GM12878 (cell line): ENCODE measurements at regions not wholly inside any gene's neighbourhood (a gene's known extent, or its start where the extent isn't known, plus 50 kb on each side); places are given as distances from the start of the nearest gene placed in this dataset.

Experiments used
- ATAC-seq: fragments of 200-7000 bp; cut with Tn5 transposase; 3 replicates; pipeline ENCODE4 v1.9.1; 2020; ENCODE audit warnings: mild to moderate bottlenecking, moderate library complexity
- BruUV-seq: library from RNA; stranded (reverse); fragments of 400-500 nt; replicated peaks from 2 replicates; lab custom pipeline; 2021; lab: Mats Ljungman, UMichigan
- CTCF ChIA-PET: fragments of 300-600 bp; sonication (Branson Sonifier 250); formaldehyde crosslinking; extraction: SDS; loops from one replicate; lab custom pipeline; 2021; ENCODE audit warnings: inconsistent platforms; lab: Yijun Ruan, JAX
- POLR2A ChIA-PET: fragments of 350-600 bp; formaldehyde crosslinking; extraction: SDS; loops from one replicate; lab custom pipeline; 2021; ENCODE audit warnings: inconsistent platforms; lab: Charles Lee
- RAD21 ChIA-PET: fragments of 300-600 bp; sonication (Branson Sonifier 250); formaldehyde crosslinking; loops from one replicate; lab custom pipeline; 2023; ENCODE audit warnings: antibody characterized with exemption; ENCODE audit not compliant: unreplicated experiment; lab: Charles Lee
- SMC1A ChIA-PET: fragments of 300-600 bp; sonication (Branson Sonifier 250); formaldehyde crosslinking; loops from one replicate; lab custom pipeline; 2023; ENCODE audit not compliant: unreplicated experiment, uncharacterized antibody; lab: Charles Lee
- DNase-seq: peaks from one replicate; pipeline ENCODE4 v3.0.0-alpha.2; 2011; ENCODE audit warnings: low read depth, low spot score
- FAIRE-seq: peaks from 3 replicates; lab custom pipeline; 2011; peaks lifted over from hg19 to GRCh38; lab: Jason Lieb, UNC
- H2AFZ ChIP-seq: 2 replicates; pipeline ENCODE4 v1.6.0; 2011; ENCODE audit warnings: low read depth, low read length, control low read depth; ENCODE audit not compliant: control insufficient read depth
- H3K27ac ChIP-seq: 2 replicates; pipeline ENCODE4 v1.5.1; 2011; ENCODE audit warnings: control low read depth; ENCODE audit not compliant: control insufficient read depth, insufficient read depth
- H3K27me3 ChIP-seq, 2 experiments: replicated peaks in 1 of 2; 2 replicates each; pipeline versions ENCODE4 v1.6.0 to v1.6.1; 2011; ENCODE audit warnings: low read length in 1 of 2; ENCODE audit not compliant: control insufficient read depth in 2 of 2, insufficient read depth in 2 of 2
- H3K36me3 ChIP-seq, 2 experiments: 2 replicates each; pipeline ENCODE4 v1.5.1; 2011; ENCODE audit warnings: low read length in 1 of 2; ENCODE audit not compliant: control insufficient read depth in 2 of 2, insufficient read depth in 2 of 2
- H3K4me1 ChIP-seq: 2 replicates; pipeline ENCODE4 v1.6.1; 2011; ENCODE audit warnings: mild to moderate bottlenecking, low read length, moderate library complexity, mixed read lengths; ENCODE audit not compliant: control insufficient read depth, insufficient read depth
- H3K4me2 ChIP-seq: 2 replicates; pipeline ENCODE4 v1.6.0; 2011; ENCODE audit warnings: control low read depth; ENCODE audit not compliant: control insufficient read depth, insufficient read depth
- H3K4me3 ChIP-seq: fragments of 200-600 bp; sonication (generic); 2 replicates; pipeline ENCODE4 v1.5.1; 2016
- H3K79me2 ChIP-seq: 2 replicates; pipeline ENCODE4 v1.6.0; 2011; ENCODE audit warnings: low read length; ENCODE audit not compliant: control insufficient read depth, insufficient read depth
- H3K9ac ChIP-seq: 2 replicates; pipeline ENCODE4 v1.8.0; 2011; ENCODE audit warnings: low read length, control low read depth, mixed read lengths; ENCODE audit not compliant: control insufficient read depth, insufficient read depth
- H3K9me3 ChIP-seq: replicated peaks from 3 replicates; pipeline ENCODE4 v1.5.1; 2011; ENCODE audit warnings: mild to moderate bottlenecking, low read length; ENCODE audit not compliant: control insufficient read depth, insufficient read depth
- H4K20me1 ChIP-seq: 2 replicates; pipeline ENCODE4 v1.6.0; 2011; ENCODE audit not compliant: control insufficient read depth, insufficient read depth
- BHLHE40 ChIP-seq, 2 experiments: fragments of 450-650 bp in 1 of 2; IDR thresholded peaks; 2 replicates each; pipeline ENCODE4 v1.6.1; 2011 to 2017; ENCODE audit warnings: low read depth in 2 of 2, borderline replicate concordance in 1 of 2, improper control_type of control experiment in 1 of 2, low read length in 1 of 2, mild to moderate bottlenecking in 1 of 2
- CBFB ChIP-seq: IDR thresholded peaks from 2 replicates; pipeline ENCODE4 v1.6.1; 2016; ENCODE audit warnings: antibody characterized with exemption, low read depth
- CEBPB ChIP-seq, 2 experiments: fragments of 150-350 bp in 1 of 2; IDR thresholded peaks; 2 replicates each; pipeline ENCODE4 v1.6.1; 2012 to 2014; ENCODE audit warnings: low read depth in 2 of 2, low read length in 2 of 2, borderline replicate concordance in 1 of 2, inconsistent platforms in 1 of 2
- FOS ChIP-seq: IDR thresholded peaks from 3 replicates; pipeline ENCODE4 v1.6.1; 2011; ENCODE audit warnings: borderline replicate concordance; ENCODE audit not compliant: insufficient read length; ENCODE audit errors: extremely low read depth
- HDGF ChIP-seq: fragments of 450-650 bp; IDR thresholded peaks from 2 replicates; pipeline ENCODE4 v1.6.1; 2016; ENCODE audit warnings: antibody characterized with exemption
- MYB ChIP-seq: fragments of 150-350 bp; IDR thresholded peaks from 2 replicates; pipeline ENCODE4 v1.6.1; 2014; ENCODE audit warnings: mild to moderate bottlenecking, low read depth, low read length, borderline replicate concordance
- NFYA ChIP-seq: IDR thresholded peaks from 2 replicates; pipeline ENCODE4 v1.6.1; 2011; ENCODE audit warnings: low read depth, mild to moderate bottlenecking, low read length, improper control_type of control experiment, borderline replicate concordance
- NR2C1 ChIP-seq: fragments of 450-650 bp; IDR thresholded peaks from 2 replicates; pipeline ENCODE4 v1.6.1; 2017; ENCODE audit warnings: antibody characterized with exemption, mild to moderate bottlenecking, moderate library complexity
- RAD21 ChIP-seq: IDR thresholded peaks from 2 replicates; pipeline ENCODE4 v1.6.1; 2011; ENCODE audit warnings: mild to moderate bottlenecking, low read depth, low read length, moderate library complexity; ENCODE audit not compliant: insufficient read depth
- RBBP5 ChIP-seq: fragments of 200-600 bp; sonication (generic); conservative IDR thresholded peaks from 2 replicates; pipeline ENCODE4 v1.6.1; 2016
- RCOR1 ChIP-seq: conservative IDR thresholded peaks from 2 replicates; pipeline ENCODE4 v1.6.1; 2012; ENCODE audit warnings: low read depth, low read length, improper control_type of control experiment
- SIN3A ChIP-seq: IDR thresholded peaks from 2 replicates; pipeline ENCODE4 v1.6.1; 2012; ENCODE audit warnings: low read depth, low read length, improper control_type of control experiment
- SRF ChIP-seq, 2 experiments: IDR thresholded peaks; 2 replicates each; pipeline ENCODE4 v1.6.1; 2011; ENCODE audit warnings: low read depth in 2 of 2, low read length in 2 of 2, mild to moderate bottlenecking in 1 of 2, moderate library complexity in 1 of 2
- ZNF384 ChIP-seq: IDR thresholded peaks from 2 replicates; pipeline ENCODE4 v1.6.1; 2012; ENCODE audit warnings: low read depth, mild to moderate bottlenecking, low read length, improper control_type of control experiment, borderline replicate concordance
- ZNF622 ChIP-seq: fragments of 450-650 bp; IDR thresholded peaks from 2 replicates; pipeline ENCODE4 v1.6.1; 2017; ENCODE audit warnings: mild to moderate bottlenecking, inconsistent platforms
- WGBS: methylation state at CpG from one replicate; pipeline ENCODE4 v1.1.6; 2016; ENCODE audit warnings: low lambda C conversion rate; ENCODE audit not compliant: insufficient replicate concordance, insufficient coverage; ENCODE audit errors: missing lambda C conversion rate; 5-methylcytosine and 5-hydroxymethylcytosine counted together
- in situ Hi-C: fragments of 300-500 bp; cut with MboI; formaldehyde crosslinking; loops from 9 replicates; pipeline ENCODE4 v1.14.3; 2018; ENCODE audit warnings: mixed read lengths
- intact Hi-C: fragments of 100-400 bp; cut with micrococcal nuclease; formaldehyde crosslinking; loops from one replicate; pipeline ENCODE4 v1.14.2; 2022; ENCODE audit not compliant: unreplicated experiment
- TF ChIP-seq, protein P1 (sequence below): fragments of 450-650 bp; IDR thresholded peaks from 2 replicates; pipeline ENCODE4 v1.6.1; 2017; ENCODE audit warnings: mild to moderate bottlenecking
- TF ChIP-seq, protein P2 (sequence below): fragments of 450-650 bp; IDR thresholded peaks from 2 replicates; pipeline ENCODE4 v1.6.1; 2016; ENCODE audit warnings: mild to moderate bottlenecking
- TF ChIP-seq, protein P3 (sequence below): IDR thresholded peaks from 2 replicates; pipeline ENCODE4 v1.6.1; 2011; ENCODE audit warnings: low read depth, mild to moderate bottlenecking, low read length, moderate library complexity, borderline replicate concordance; ENCODE audit errors: extremely low read depth

GRCh38 chr16:80029381-80029630 lies 428.8 kb upstream of the MAF start:
- POLR2A ChIA-PET, result no interaction called here

GRCh38 chr16:80028581-80029380 lies 428.2 kb upstream of the MAF start:
- FAIRE-seq, result no peak
- RAD21 ChIA-PET, result no interaction called here
- in situ Hi-C loops, result no loop called here
- TF ChIP-seq CBFB (no peak), FOS (no peak), HDGF (no peak), SRF (IDR thresholded peaks at IDR 0.05; ENCODE audit: low read depth in 2 of 2, low read length in 2 of 2) (no peak), BHLHE40 (IDR thresholded peaks at IDR 0.05; ENCODE audit: borderline replicate concordance in 1 of 2, low read depth in 2 of 2, low read length in 1 of 2) (no peak), CEBPB (IDR thresholded peaks at IDR 0.05; ENCODE audit: borderline replicate concordance in 1 of 2, low read depth in 2 of 2, low read length in 2 of 2) (no peak), ZNF622 (no peak), NR2C1 (no peak), SIN3A (no peak), RBBP5 (no peak)
- TF ChIP-seq, protein P1, sequence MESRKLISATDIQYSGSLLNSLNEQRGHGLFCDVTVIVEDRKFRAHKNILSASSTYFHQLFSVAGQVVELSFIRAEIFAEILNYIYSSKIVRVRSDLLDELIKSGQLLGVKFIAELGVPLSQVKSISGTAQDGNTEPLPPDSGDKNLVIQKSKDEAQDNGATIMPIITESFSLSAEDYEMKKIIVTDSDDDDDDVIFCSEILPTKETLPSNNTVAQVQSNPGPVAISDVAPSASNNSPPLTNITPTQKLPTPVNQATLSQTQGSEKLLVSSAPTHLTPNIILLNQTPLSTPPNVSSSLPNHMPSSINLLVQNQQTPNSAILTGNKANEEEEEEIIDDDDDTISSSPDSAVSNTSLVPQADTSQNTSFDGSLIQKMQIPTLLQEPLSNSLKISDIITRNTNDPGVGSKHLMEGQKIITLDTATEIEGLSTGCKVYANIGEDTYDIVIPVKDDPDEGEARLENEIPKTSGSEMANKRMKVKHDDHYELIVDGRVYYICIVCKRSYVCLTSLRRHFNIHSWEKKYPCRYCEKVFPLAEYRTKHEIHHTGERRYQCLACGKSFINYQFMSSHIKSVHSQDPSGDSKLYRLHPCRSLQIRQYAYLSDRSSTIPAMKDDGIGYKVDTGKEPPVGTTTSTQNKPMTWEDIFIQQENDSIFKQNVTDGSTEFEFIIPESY, result no peak
- TF ChIP-seq, protein P2, sequence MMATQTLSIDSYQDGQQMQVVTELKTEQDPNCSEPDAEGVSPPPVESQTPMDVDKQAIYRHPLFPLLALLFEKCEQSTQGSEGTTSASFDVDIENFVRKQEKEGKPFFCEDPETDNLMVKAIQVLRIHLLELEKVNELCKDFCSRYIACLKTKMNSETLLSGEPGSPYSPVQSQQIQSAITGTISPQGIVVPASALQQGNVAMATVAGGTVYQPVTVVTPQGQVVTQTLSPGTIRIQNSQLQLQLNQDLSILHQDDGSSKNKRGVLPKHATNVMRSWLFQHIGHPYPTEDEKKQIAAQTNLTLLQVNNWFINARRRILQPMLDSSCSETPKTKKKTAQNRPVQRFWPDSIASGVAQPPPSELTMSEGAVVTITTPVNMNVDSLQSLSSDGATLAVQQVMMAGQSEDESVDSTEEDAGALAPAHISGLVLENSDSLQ, result no peak
- TF ChIP-seq, protein P3, sequence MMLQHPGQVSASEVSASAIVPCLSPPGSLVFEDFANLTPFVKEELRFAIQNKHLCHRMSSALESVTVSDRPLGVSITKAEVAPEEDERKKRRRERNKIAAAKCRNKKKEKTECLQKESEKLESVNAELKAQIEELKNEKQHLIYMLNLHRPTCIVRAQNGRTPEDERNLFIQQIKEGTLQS, result no peak

More at GRCh38 chr16:80029381-80029630, 428.8 kb upstream of the MAF start:
- Histone ChIP-seq H3K27ac (no peak overlapping the region), H2AFZ (no peak overlapping the region), H3K9ac (no peak overlapping the region), H3K9me3 (no peaks in the 10 kb centered on the region; the same call in 2 of the 3 replicates), H3K4me3 (no peak overlapping the region), H3K4me1 (no peaks in the 10 kb centered on the region), H3K36me3 (no peaks in the 10 kb centered on the region), H4K20me1 (no peaks in the 10 kb centered on the region), H3K27me3 (no peaks in the 10 kb centered on the region; a peak in 1 of 4 replicates), H3K79me2 (no peaks in the 10 kb centered on the region), H3K4me2 (no peak overlapping the region)
- BruUV-seq, result no TSS peak
- ChIA-PET CTCF (no interaction called here), RAD21 (no interaction called here), SMC1A (no interaction called here)
- in situ Hi-C loops (no loop called here), intact Hi-C loops (no loop called here)
- 11% methylated on average over 2 of the region's 2 CpGs for WGBS
- DNase-seq (no peak), FAIRE-seq (no peak), ATAC-seq (no peak)
- TF ChIP-seq NFYA (no peak), RCOR1 (no peak), MYB (no peak), ZNF384 (no peak), RAD21 (no peak)

More at GRCh38 chr16:80028581-80029380, 428.2 kb upstream of the MAF start:
- Histone ChIP-seq H3K4me3 (no peak overlapping the region), H3K27me3 (no peaks in the 10 kb centered on the region; a peak in 1 of 4 replicates), H3K79me2 (no peaks in the 10 kb centered on the region), H4K20me1 (no peaks in the 10 kb centered on the region), H3K27ac (no peak overlapping the region), H3K4me2 (no peak overlapping the region), H3K36me3 (no peaks in the 10 kb centered on the region), H2AFZ (no peak overlapping the region), H3K9ac (no peak overlapping the region), H3K4me1 (no peaks in the 10 kb centered on the region), H3K9me3 (no peaks in the 10 kb centered on the region; the same call in 2 of the 3 replicates)
- WGBS, result 42% methylated on average over 5 of the region's 5 CpGs
- no peak for ATAC-seq
- ChIA-PET SMC1A (no interaction called here), CTCF (no interaction called here), POLR2A (no interaction called here)
- DNase-seq, result no peak
- intact Hi-C loops, result no loop called here
- BruUV-seq, result no TSS peak
